Endothelial cell of umbilical vein (primary cell): ENCODE measurements at regions not wholly inside any gene's neighbourhood (a gene's known extent, or its start where the extent isn't known, plus 50 kb on each side); places are given as distances from the start of the nearest gene placed in this dataset.

Source experiments
- BruUV-seq: library from RNA; stranded (reverse); fragments of 400-500 nt; replicated peaks from 2 replicates; lab custom pipeline; 2021; lab: Mats Ljungman, UMichigan
- CTCF ChIA-PET: fragments of 300-600, 350-600 bp; sonication (Branson Sonifier 250); formaldehyde crosslinking; loops from one replicate; lab custom pipeline; 2021; ENCODE audit warnings: antibody characterized with exemption, inconsistent platforms; lab: Charles Lee
- POLR2A ChIA-PET: fragments of 300-600, 350-600 bp; sonication (Branson Sonifier 250); formaldehyde crosslinking; loops from one replicate; lab custom pipeline; 2021; ENCODE audit warnings: antibody characterized with exemption, inconsistent platforms; lab: Charles Lee
- DNase-seq: peaks from one replicate; pipeline ENCODE4 v3.0.0-alpha.2; 2011; ENCODE audit warnings: low read depth, low spot score
- FAIRE-seq: peaks from 2 replicates; lab custom pipeline; 2011; peaks lifted over from hg19 to GRCh38; lab: Jason Lieb, UNC
- H2AFZ ChIP-seq: 2 replicates; pipeline ENCODE4 v1.6.0; 2012; ENCODE audit warnings: low read depth, low read length, control low read depth, inconsistent platforms
- H3K27ac ChIP-seq: 2 replicates; pipeline ENCODE4 v1.5.1; 2011; ENCODE audit warnings: low read depth, mild to moderate bottlenecking, control low read depth, low read length, moderate library complexity; ENCODE audit not compliant: insufficient read depth
- H3K27me3 ChIP-seq, 2 experiments: 2 replicates each; pipeline versions ENCODE4 v1.6.0 to v1.6.1; 2011; ENCODE audit warnings: low read length in 2 of 2, mixed read lengths in 1 of 2; ENCODE audit not compliant: control insufficient read depth in 2 of 2, insufficient read depth in 2 of 2
- H3K36me3 ChIP-seq, 2 experiments: 2 replicates in 1 of 2; 3 replicates in 1 of 2; pipeline ENCODE4 v1.5.1; 2011; ENCODE audit warnings: low read length in 2 of 2, mild to moderate bottlenecking in 1 of 2, moderate library complexity in 1 of 2; ENCODE audit not compliant: control insufficient read depth in 2 of 2, insufficient read depth in 2 of 2; ENCODE audit errors: extremely low read depth in 1 of 2
- H3K4me1 ChIP-seq: 3 replicates; pipeline ENCODE4 v1.5.1; 2011; ENCODE audit warnings: mild to moderate bottlenecking, low read length; ENCODE audit not compliant: control insufficient read depth, insufficient read depth; ENCODE audit errors: extremely low read depth
- H3K4me2 ChIP-seq: 2 replicates; pipeline ENCODE4 v1.6.1; 2011; ENCODE audit warnings: low read length, control low read depth, mixed read lengths; ENCODE audit not compliant: insufficient read depth
- H3K4me3 ChIP-seq, 3 experiments: fragments of 200-600 bp in 1 of 3; sonication (generic), shearing (Covaris generic) in 1 of 3; replicated peaks in 1 of 3; 2 replicates each; pipeline ENCODE4 v1.5.1; 2011 to 2016; ENCODE audit warnings: control low read depth in 3 of 3, low read length in 3 of 3, mild to moderate bottlenecking in 2 of 3, inconsistent platforms in 1 of 3, low read depth in 1 of 3, moderate library complexity in 1 of 3; ENCODE audit not compliant: insufficient read depth in 1 of 3
- H3K79me2 ChIP-seq: 2 replicates; pipeline ENCODE4 v1.6.0; 2012; ENCODE audit warnings: low read length, inconsistent platforms; ENCODE audit not compliant: control insufficient read depth, insufficient read depth
- H3K9ac ChIP-seq: replicated peaks from 2 replicates; pipeline ENCODE3; 2011; ENCODE audit warnings: low read length, control low read depth; ENCODE audit not compliant: insufficient read depth; ENCODE audit errors: extremely low read depth
- H3K9me1 ChIP-seq: replicated peaks from 3 replicates; pipeline ENCODE4 v1.6.0; 2011; ENCODE audit warnings: mild to moderate bottlenecking, low read length; ENCODE audit not compliant: control insufficient read depth, insufficient read depth; ENCODE audit errors: extremely low read depth
- H3K9me3 ChIP-seq: replicated peaks from 2 replicates; pipeline ENCODE4 v1.5.1; 2012; ENCODE audit warnings: low read length, inconsistent platforms; ENCODE audit not compliant: control insufficient read depth, insufficient read depth
- H4K20me1 ChIP-seq: replicated peaks from 2 replicates; pipeline ENCODE3; 2011; ENCODE audit warnings: mild to moderate bottlenecking, low read length; ENCODE audit not compliant: control insufficient read depth, insufficient read depth; ENCODE audit errors: extremely low read depth
- EZH2 ChIP-seq: IDR thresholded peaks from 2 replicates; pipeline ENCODE4 v1.6.1; 2012; ENCODE audit warnings: borderline replicate concordance, low read depth, mild to moderate bottlenecking, moderate library complexity, low read length, inconsistent platforms; ENCODE audit not compliant: severe bottlenecking
- FOS ChIP-seq: IDR thresholded peaks from 2 replicates; pipeline ENCODE4 v1.6.1; 2011; ENCODE audit warnings: mild to moderate bottlenecking, low read length, moderate library complexity, borderline replicate concordance; ENCODE audit not compliant: insufficient read depth
- GATA2 ChIP-seq: IDR thresholded peaks from 2 replicates; pipeline ENCODE4 v1.7.0; 2011; ENCODE audit warnings: low read depth, mild to moderate bottlenecking, moderate library complexity, mixed read lengths, low read length; ENCODE audit not compliant: insufficient read length, insufficient read depth
- JUN ChIP-seq: IDR thresholded peaks from 2 replicates; pipeline ENCODE4 v1.6.1; 2011; ENCODE audit warnings: borderline replicate concordance, low read depth; ENCODE audit not compliant: insufficient read length, insufficient read depth
- MYC ChIP-seq: IDR thresholded peaks from one replicate; pipeline ENCODE4 v1.6.1; 2011; ENCODE audit warnings: mild to moderate bottlenecking, low read depth, low read length
- POLR2A ChIP-seq: IDR thresholded peaks from 2 replicates; pipeline ENCODE4 v1.6.1; 2012; ENCODE audit warnings: low read depth, mild to moderate bottlenecking, control low read depth, low read length
- POLR2AphosphoS5 ChIP-seq: IDR thresholded peaks from 2 replicates; pipeline ENCODE4 v1.6.1; 2012; ENCODE audit warnings: low read depth, mild to moderate bottlenecking, control low read depth, low read length, moderate library complexity; ENCODE audit not compliant: insufficient read depth
- dilution Hi-C: fragments of 300-500 bp; cut with MboI; formaldehyde crosslinking; loops from one replicate; pipeline ENCODE4 v1.15.0; 2019; ENCODE audit warnings: low sequenced_read_pairs; ENCODE audit not compliant: extremely low pct_ligation_motif_present
- intact Hi-C: fragments of 100-400 bp; cut with micrococcal nuclease; formaldehyde crosslinking; loops from one replicate; pipeline ENCODE4 v1.10.0; 2022
- TF ChIP-seq, protein P1 (sequence below): IDR thresholded peaks from 2 replicates; pipeline ENCODE4 v1.6.1; 2011; ENCODE audit not compliant: insufficient read depth, insufficient read length
- TF ChIP-seq, protein P2 (sequence below), 2 donors: IDR thresholded peaks; 1 replicate in 1 of 2; 2 replicates in 1 of 2; pipeline ENCODE4 v1.5.1; 2011; ENCODE audit warnings: low read length in 2 of 2, mild to moderate bottlenecking in 2 of 2, moderate library complexity in 2 of 2, control low read depth in 1 of 2, inconsistent platforms in 1 of 2, low read depth in 1 of 2; ENCODE audit not compliant: insufficient read depth in 1 of 2; ENCODE audit errors: extremely low read depth in 1 of 2

DNA sequence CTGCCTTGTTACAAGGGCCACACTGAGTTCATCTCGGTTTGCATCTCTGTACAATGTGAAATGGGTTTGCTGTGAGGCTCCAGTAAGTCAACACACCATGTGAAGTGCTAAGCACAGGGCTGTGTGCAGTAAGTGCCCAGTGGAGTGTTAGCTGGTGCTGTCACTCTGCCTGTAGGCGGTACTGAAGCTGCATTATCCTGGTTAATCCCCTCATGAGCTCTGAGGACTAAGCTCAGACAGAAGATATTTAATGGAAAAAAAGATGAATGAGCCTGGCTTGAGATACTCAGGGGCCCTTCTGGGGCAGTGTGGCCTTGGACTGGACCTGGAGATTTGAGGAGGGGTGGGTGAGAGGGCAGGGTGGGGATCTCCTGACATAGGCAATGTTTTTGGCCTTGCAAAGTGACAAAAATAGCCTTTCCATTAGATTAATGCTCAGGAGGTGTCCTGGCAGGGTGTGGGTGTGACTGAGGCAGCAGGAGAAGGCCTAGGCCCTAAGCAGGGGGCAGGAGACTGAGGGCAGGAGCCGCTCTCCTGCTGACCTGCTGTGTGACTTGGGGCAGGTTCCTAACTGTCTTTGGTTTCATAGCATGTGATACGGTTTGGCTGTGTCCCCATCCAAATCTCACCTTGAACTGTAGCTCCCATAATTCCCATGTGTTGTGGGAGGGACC, 570.5 kb downstream of the PTPRU start:
- BruUV-seq, result no TSS peak

More for the DNA sequence above, 570.5 kb downstream of the PTPRU start:
- dilution Hi-C loops, result no loop called here
- H3K9me3 ChIP-seq, result no peaks in the 10 kb centered on the region
- H3K9ac ChIP-seq, result no peak overlapping the region
- no peak overlapping the region for H3K4me2 ChIP-seq
- no peak for DNase-seq
- intact Hi-C loops, result no loop called here
- ChIA-PET CTCF (interaction anchor here (2.1 kb wide), 1 partner anchor 14 kb away, joined by 6 read pairs; no protein-coding TSS in a partner anchor), POLR2A (no interaction called here)
- H3K79me2 ChIP-seq, result no peaks in the 10 kb centered on the region
- no peak for FAIRE-seq
- no peaks in the 10 kb centered on the region for H3K27me3 ChIP-seq
- H3K36me3 ChIP-seq, result no peaks in the 10 kb centered on the region
- no peaks in the 10 kb centered on the region for H3K9me1 ChIP-seq
- no peaks in the 10 kb centered on the region for H3K4me1 ChIP-seq
- H3K27ac ChIP-seq, result no peak overlapping the region
- H3K4me3 ChIP-seq, result no peak overlapping the region
- no peak overlapping the region for H2AFZ ChIP-seq
- H4K20me1 ChIP-seq, result no peaks in the 10 kb centered on the region
- TF ChIP-seq, protein P1, sequence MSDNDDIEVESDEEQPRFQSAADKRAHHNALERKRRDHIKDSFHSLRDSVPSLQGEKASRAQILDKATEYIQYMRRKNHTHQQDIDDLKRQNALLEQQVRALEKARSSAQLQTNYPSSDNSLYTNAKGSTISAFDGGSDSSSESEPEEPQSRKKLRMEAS, result no peak
- no peak for TF ChIP-seq GATA2
- no peak for TF ChIP-seq JUN
- TF ChIP-seq POLR2AphosphoS5, result no peak
- no peak for TF ChIP-seq MYC
- TF ChIP-seq EZH2, result no peak
- TF ChIP-seq, protein P2, sequence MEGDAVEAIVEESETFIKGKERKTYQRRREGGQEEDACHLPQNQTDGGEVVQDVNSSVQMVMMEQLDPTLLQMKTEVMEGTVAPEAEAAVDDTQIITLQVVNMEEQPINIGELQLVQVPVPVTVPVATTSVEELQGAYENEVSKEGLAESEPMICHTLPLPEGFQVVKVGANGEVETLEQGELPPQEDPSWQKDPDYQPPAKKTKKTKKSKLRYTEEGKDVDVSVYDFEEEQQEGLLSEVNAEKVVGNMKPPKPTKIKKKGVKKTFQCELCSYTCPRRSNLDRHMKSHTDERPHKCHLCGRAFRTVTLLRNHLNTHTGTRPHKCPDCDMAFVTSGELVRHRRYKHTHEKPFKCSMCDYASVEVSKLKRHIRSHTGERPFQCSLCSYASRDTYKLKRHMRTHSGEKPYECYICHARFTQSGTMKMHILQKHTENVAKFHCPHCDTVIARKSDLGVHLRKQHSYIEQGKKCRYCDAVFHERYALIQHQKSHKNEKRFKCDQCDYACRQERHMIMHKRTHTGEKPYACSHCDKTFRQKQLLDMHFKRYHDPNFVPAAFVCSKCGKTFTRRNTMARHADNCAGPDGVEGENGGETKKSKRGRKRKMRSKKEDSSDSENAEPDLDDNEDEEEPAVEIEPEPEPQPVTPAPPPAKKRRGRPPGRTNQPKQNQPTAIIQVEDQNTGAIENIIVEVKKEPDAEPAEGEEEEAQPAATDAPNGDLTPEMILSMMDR (IDR thresholded peaks at IDR 0.05; ENCODE audit: extremely low read depth in 1 of 2, insufficient read depth in 1 of 2, low read depth in 1 of 2, low read length in 2 of 2), result no peak
- TF ChIP-seq FOS, result no peak
- no peak for TF ChIP-seq POLR2A
